ENCODE measurements at regions not wholly inside any gene's neighbourhood (a gene's known extent, or its start where the extent isn't known, plus 50 kb on each side); places are given as distances from the start of the nearest gene placed in this dataset.

- no peak for TF ChIP-seq SNRNP70 (IDR thresholded peaks at IDR 0.05; ENCODE audit: low read depth, low read length)
- no peak for TF ChIP-seq ZNF430 (CRISPR knock-in tag; IDR thresholded peaks at IDR 0.05)
- TF ChIP-seq, protein P1, sequence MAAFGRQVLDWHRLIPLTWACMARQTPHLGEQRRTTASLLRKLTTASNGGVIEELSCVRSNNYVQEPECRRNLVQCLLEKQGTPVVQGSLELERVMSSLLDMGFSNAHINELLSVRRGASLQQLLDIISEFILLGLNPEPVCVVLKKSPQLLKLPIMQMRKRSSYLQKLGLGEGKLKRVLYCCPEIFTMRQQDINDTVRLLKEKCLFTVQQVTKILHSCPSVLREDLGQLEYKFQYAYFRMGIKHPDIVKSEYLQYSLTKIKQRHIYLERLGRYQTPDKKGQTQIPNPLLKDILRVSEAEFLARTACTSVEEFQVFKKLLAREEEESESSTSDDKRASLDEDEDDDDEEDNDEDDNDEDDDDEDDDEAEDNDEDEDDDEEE (CRISPR knock-in tag; IDR thresholded peaks at IDR 0.05), result no peak
- TF ChIP-seq GPBP1L1 (CRISPR knock-in tag; IDR thresholded peaks at IDR 0.05), result no peak
- TF ChIP-seq ZNF354B (CRISPR knock-in tag; IDR thresholded peaks at IDR 0.05), result no peak
- no peak for TF ChIP-seq GRHL1 (CRISPR knock-in tag; conservative IDR thresholded peaks at IDR 0.05)
- TF ChIP-seq DRAP1 (CRISPR knock-in tag; IDR thresholded peaks at IDR 0.05), result no peak
- TF ChIP-seq ZBTB20 (CRISPR knock-in tag; IDR thresholded peaks at IDR 0.05; ENCODE audit: borderline replicate concordance, low read depth), result no peak
- no peak for TF ChIP-seq MAF1 (CRISPR knock-in tag; IDR thresholded peaks at IDR 0.05; ENCODE audit: borderline replicate concordance)
- no peak for TF ChIP-seq TEAD2 (CRISPR knock-in tag; IDR thresholded peaks at IDR 0.05)
- no peak for TF ChIP-seq SALL2 (CRISPR knock-in tag; IDR thresholded peaks at IDR 0.05)
- no peak for TF ChIP-seq RARA (CRISPR knock-in tag; IDR thresholded peaks at IDR 0.05)
- no peak for TF ChIP-seq SMC3 (IDR thresholded peaks at IDR 0.05; ENCODE audit: low read length)
- no peak for TF ChIP-seq ZNF776 (CRISPR knock-in tag; IDR thresholded peaks at IDR 0.05)
- no peak for TF ChIP-seq TGIF2 (CRISPR knock-in tag; IDR thresholded peaks at IDR 0.05)
- TF ChIP-seq MTA1 (CRISPR knock-in tag; IDR thresholded peaks at IDR 0.05; ENCODE audit: borderline replicate concordance), result no peak
- no peak for TF ChIP-seq HES4 (CRISPR knock-in tag; IDR thresholded peaks at IDR 0.05; ENCODE audit: borderline replicate concordance)
- no peak for TF ChIP-seq ZNF678 (CRISPR knock-in tag; IDR thresholded peaks at IDR 0.05)
- TF ChIP-seq, protein P2, sequence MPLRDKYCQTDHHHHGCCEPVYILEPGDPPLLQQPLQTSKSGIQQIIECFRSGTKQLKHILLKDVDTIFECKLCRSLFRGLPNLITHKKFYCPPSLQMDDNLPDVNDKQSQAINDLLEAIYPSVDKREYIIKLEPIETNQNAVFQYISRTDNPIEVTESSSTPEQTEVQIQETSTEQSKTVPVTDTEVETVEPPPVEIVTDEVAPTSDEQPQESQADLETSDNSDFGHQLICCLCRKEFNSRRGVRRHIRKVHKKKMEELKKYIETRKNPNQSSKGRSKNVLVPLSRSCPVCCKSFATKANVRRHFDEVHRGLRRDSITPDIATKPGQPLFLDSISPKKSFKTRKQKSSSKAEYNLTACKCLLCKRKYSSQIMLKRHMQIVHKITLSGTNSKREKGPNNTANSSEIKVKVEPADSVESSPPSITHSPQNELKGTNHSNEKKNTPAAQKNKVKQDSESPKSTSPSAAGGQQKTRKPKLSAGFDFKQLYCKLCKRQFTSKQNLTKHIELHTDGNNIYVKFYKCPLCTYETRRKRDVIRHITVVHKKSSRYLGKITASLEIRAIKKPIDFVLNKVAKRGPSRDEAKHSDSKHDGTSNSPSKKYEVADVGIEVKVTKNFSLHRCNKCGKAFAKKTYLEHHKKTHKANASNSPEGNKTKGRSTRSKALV (CRISPR knock-in tag; IDR thresholded peaks at IDR 0.05), result no peak
- no peak for TF ChIP-seq YY1 (IDR thresholded peaks at IDR 0.05; ENCODE audit: insufficient read depth, insufficient replicate concordance, low read depth, low read length)
- intact Hi-C loops (cut with micrococcal nuclease; ENCODE audit: unreplicated experiment), result no loop called here
- H3K4me2 ChIP-seq (ENCODE audit: low read depth, low read length), result no peak overlapping the region
- no peaks in the 10 kb centered on the region for H3K9me3 ChIP-seq (ENCODE audit: low read length)
- no peak overlapping the region for H3K4me3 ChIP-seq (replicated peaks in 1 of 3; ENCODE audit: insufficient read depth in 1 of 3, low read depth in 2 of 3, low read length in 3 of 3)
- H3K79me2 ChIP-seq (ENCODE audit: insufficient read depth, low read length), result no peaks in the 10 kb centered on the region
- DNase-seq (ENCODE audit: low spot score) (no peak), ATAC-seq (no peak), FAIRE-seq (no peak)
- no peaks in the 10 kb centered on the region for H3K36me3 ChIP-seq (replicated peaks in 1 of 2; ENCODE audit: control insufficient read depth in 1 of 2, insufficient read depth in 2 of 2, low read length in 2 of 2)
- no peak overlapping the region for H3K27ac ChIP-seq (ENCODE audit: extremely low read length, insufficient read depth, low read length)
- in situ Hi-C loops (cut with HindIII; ENCODE audit: extremely low pct_ligation_motif_present, low pct_unique_long_range_greater_than_20kb), result no loop called here
- no peak overlapping the region for H3K9ac ChIP-seq (ENCODE audit: insufficient read depth, low read depth, low read length)
- no TSS peak for BruUV-seq (replicated peaks)
- H4K20me1 ChIP-seq (ENCODE audit: insufficient read depth, low read length), result no peaks in the 10 kb centered on the region
- 6% methylated on average over 9 of the region's 9 CpGs for WGBS (ENCODE audit: low lambda C conversion rate)
- ChIA-PET CTCF (ENCODE audit: low intra/inter-chr PET ratio, low total read pairs) (no interaction called here), POLR2A (no interaction called here)
- H3K4me1 ChIP-seq (ENCODE audit: insufficient read depth, low read length), result no peaks in the 10 kb centered on the region
- H3K27me3 ChIP-seq (ENCODE audit: control insufficient read depth in 1 of 2, insufficient read depth in 2 of 2, low read length in 2 of 2), result peaks cover 0 to 27% of the 10 kb centered on the region in 2 experiments; a peak in 4 of 5 replicates
- no peak overlapping the region for H2AFZ ChIP-seq (ENCODE audit: low read length)
These were observed 101.6 kb downstream of the SLC4A3 start for GRCh38 chr2:219728991-219729487.
